Glutamatergic neuron (in vitro differentiated cells): ENCODE measurements at regions not wholly inside any gene's neighbourhood (a gene's known extent, or its start where the extent isn't known, plus 50 kb on each side); places are given as distances from the start of the nearest gene placed in this dataset.

Experiments used
- DNase-seq: peaks from one replicate; pipeline ENCODE4 v3.0.0; 2022
- H3K27ac Mint-ChIP-seq: one replicate; pipeline ENCODE4 v1.8.0; 2020; ENCODE audit warnings: mild to moderate bottlenecking, mixed read lengths, inconsistent platforms; ENCODE audit not compliant: unreplicated experiment
- H3K27me3 Mint-ChIP-seq: one replicate; pipeline ENCODE4 v1.8.0; 2020; ENCODE audit warnings: mild to moderate bottlenecking, moderate library complexity, mixed read lengths, inconsistent platforms; ENCODE audit not compliant: unreplicated experiment
- H3K36me3 Mint-ChIP-seq: one replicate; pipeline ENCODE4 v1.8.0; 2020; ENCODE audit warnings: mild to moderate bottlenecking, mixed read lengths, inconsistent platforms; ENCODE audit not compliant: unreplicated experiment
- H3K4me1 Mint-ChIP-seq: one replicate; pipeline ENCODE4 v1.8.0; 2020; ENCODE audit warnings: mild to moderate bottlenecking, low read depth, mixed read lengths, inconsistent platforms; ENCODE audit not compliant: unreplicated experiment
- H3K4me3 Mint-ChIP-seq: one replicate; pipeline ENCODE4 v1.8.0; 2020; ENCODE audit warnings: mild to moderate bottlenecking, mixed read lengths, inconsistent platforms; ENCODE audit not compliant: unreplicated experiment
- H3K9me3 Mint-ChIP-seq: one replicate; pipeline ENCODE4 v1.8.0; 2020; ENCODE audit warnings: mild to moderate bottlenecking, moderate library complexity, mixed read lengths, inconsistent platforms; ENCODE audit not compliant: unreplicated experiment
- CTCF ChIP-seq: fragments of 200-600 bp; sonication (generic); IDR thresholded peaks from one replicate; pipeline ENCODE4 v1.5.0; 2021; ENCODE audit not compliant: partially characterized antibody, unreplicated experiment

DNA sequence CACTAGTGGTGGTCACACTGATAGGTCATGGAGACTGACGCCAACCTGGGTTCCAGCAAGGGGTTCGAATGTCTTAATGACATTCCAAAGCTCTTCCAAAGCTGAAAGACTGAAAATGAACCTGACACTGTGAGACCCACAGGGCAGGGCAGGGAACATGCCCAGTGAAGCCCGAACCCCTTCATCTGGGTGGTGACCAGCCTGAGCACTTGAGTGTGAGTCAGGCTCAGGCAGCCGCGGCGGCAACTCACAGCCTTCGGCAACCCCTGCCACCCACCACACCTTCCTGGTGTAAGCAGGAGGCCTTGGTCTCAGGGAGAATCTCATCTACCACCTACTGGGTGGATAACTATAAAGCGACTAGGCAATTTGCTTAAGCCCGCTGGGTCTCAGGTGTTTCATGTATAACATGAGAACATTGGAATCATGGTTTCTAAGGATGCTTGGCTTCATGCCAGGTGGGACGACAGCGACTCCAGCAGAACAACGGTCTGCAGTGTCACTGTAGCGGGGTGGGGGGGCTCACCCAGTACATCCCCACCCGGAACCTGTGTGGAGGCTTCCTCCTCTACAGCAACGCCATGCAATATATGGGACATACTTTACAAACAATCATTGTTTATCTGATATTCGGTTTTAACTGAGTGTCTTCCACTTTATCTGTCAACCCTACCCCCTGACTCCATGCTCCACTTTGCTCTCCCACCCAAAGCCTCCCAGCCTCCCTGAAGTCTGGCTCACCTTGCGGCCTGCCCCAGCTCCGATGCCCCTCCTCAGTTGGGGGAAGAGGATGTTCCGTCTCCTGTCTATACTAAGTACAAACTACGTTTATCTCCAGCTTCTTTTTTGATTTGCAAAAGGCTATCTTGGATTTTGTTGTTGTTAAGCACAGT is 125.0 kb upstream of the MEF2A start:
- Mint-ChIP-seq H3K4me3 (no peak overlapping the region), H3K36me3 (peaks cover 6% of the 10 kb centered on the region), H3K27ac (no peak overlapping the region), H3K27me3 (peaks cover 1% of the 10 kb centered on the region), H3K4me1 (peaks cover 7% of the 10 kb centered on the region), H3K9me3 (peaks cover 2% of the 10 kb centered on the region)
- no peak for TF ChIP-seq CTCF
- peak; percentile 9 for DNase-seq

DNA sequence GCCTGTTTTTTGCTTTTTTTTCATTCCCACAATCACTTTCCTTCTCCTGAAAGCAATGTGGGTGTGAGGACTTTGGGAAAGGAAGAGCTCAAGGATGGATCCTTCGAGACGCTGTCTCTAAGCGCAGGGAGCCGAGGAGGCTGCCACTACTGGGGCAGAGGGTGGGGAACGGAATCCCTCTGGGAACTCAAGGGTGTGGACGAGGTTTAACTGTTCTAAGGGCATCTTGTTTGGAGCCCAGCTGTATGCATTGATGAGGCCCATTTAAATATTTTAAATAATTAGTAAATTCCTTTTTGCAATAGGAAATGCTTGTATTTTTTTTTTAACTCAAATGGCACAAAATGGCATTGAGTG is 124.4 kb upstream of the MEF2A start:
- H3K27me3 Mint-ChIP-seq: peaks cover 1% of the 10 kb centered on the region
- DNase-seq: peak; percentile 4
- TF ChIP-seq CTCF: no peak
- H3K4me3 Mint-ChIP-seq: no peak overlapping the region
- H3K36me3 Mint-ChIP-seq: peaks cover 6% of the 10 kb centered on the region
- no peak overlapping the region for H3K27ac Mint-ChIP-seq
- H3K9me3 Mint-ChIP-seq: peaks cover 2% of the 10 kb centered on the region
- peaks cover 7% of the 10 kb centered on the region for H3K4me1 Mint-ChIP-seq

GRCh38 chr15:99441871-99442251 is 123.9 kb upstream of the MEF2A start:
- no peak overlapping the region for H3K27ac Mint-ChIP-seq
- TF ChIP-seq CTCF: no peak
- peaks cover 7% of the 10 kb centered on the region for H3K4me1 Mint-ChIP-seq
- peaks cover 1% of the 10 kb centered on the region for H3K27me3 Mint-ChIP-seq
- H3K9me3 Mint-ChIP-seq: peaks cover 2% of the 10 kb centered on the region
- peaks cover 6% of the 10 kb centered on the region for H3K36me3 Mint-ChIP-seq
- DNase-seq: peak; percentile 3
- H3K4me3 Mint-ChIP-seq: no peak overlapping the region

DNA sequence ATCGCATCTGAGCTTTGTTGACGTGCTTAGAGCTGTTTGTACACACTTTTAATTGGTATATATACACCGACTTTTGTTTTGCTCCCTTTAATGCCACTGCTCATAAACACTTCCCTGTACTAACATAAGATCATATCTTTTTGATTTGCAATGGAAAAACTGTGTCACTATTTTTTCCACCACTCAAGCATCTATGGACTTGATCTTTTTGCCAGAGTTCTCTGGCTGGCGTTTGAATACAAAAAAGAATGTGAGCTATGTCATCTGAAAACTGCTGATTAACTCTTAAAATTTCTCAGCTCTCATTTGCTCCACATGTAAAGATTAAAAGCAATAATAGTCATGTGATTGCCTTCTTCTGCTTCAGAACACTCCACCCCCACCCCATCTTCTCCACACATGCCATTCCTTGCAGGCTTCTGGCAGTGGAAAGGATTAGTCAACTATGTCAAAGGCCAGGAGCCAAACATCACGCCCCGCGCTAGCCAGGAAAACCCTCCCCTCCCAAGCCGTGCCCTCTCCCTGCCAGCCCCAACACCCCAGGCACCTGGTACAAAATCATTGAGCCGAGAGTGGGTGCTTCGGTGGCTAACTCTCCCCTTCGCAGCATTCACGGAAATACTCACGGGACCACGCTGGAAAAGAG is 123.4 kb upstream of the MEF2A start:
- peaks cover 2% of the 10 kb centered on the region for H3K9me3 Mint-ChIP-seq
- H3K4me3 Mint-ChIP-seq: no peak overlapping the region
- peaks cover 1% of the 10 kb centered on the region for H3K27me3 Mint-ChIP-seq
- DNase-seq: no peak
- no peak for TF ChIP-seq CTCF
- H3K4me1 Mint-ChIP-seq: peaks cover 7% of the 10 kb centered on the region
- H3K27ac Mint-ChIP-seq: no peak overlapping the region
- peaks cover 6% of the 10 kb centered on the region for H3K36me3 Mint-ChIP-seq
